Stimulated activated CD4-positive, alpha-beta T cell treated with anti-CD3 and anti-CD28 coated beads, Interleukin-12 subunit alpha, Interleukin-12 subunit beta, amount 100 ng/mL, for 24 hours (primary cell): ENCODE measurements at regions not wholly inside any gene's neighbourhood (a gene's known extent, or its start where the extent isn't known, plus 50 kb on each side); places are given as distances from the start of the nearest gene placed in this dataset.
A peak's percentile ranks its signal among the peaks of the same experiment; 100 is the strongest.

Experiments used
- DNase-seq, 2 experiments: peaks; one replicate each; pipeline ENCODE4 v3.0.0-alpha.2; 2020; ENCODE audit warnings: low read depth in 2 of 2

GRCh38 chr9:129330711-129331492 is 152.8 kb upstream of the IER5L start:
- no peak for DNase-seq

- DNase-seq = no peak
Measured at GRCh38 chr9:129328355-129329042, 150.4 kb upstream of the IER5L start.

GRCh38 chr9:129327552-129328328 is 149.7 kb upstream of the IER5L start:
- DNase-seq = no peak

- no peak for DNase-seq
Measured at GRCh38 chr9:129326061-129327005, 148.3 kb upstream of the IER5L start.

GRCh38 chr9:129324808-129325502 is 146.9 kb upstream of the IER5L start:
- no peak for DNase-seq

- DNase-seq = no peak
Measured at GRCh38 chr9:129323999-129324553, 146.0 kb upstream of the IER5L start.

GRCh38 chr9:129323376-129323998 is 145.4 kb upstream of the IER5L start:
- no peak for DNase-seq

- no peak for DNase-seq
Measured at GRCh38 chr9:129322641-129323375, 144.7 kb upstream of the IER5L start.

- DNase-seq = no peak
Measured at GRCh38 chr9:129322022-129322621, 144.1 kb upstream of the IER5L start.

GRCh38 chr9:129321286-129322021 is 143.4 kb upstream of the IER5L start:
- no peak for DNase-seq

GRCh38 chr9:129320575-129321285 is 142.7 kb upstream of the IER5L start:
- DNase-seq = peak in 1 of 2 experiments; percentile 32

GRCh38 chr9:129319938-129320481 is 141.9 kb upstream of the IER5L start:
- no peak for DNase-seq

- no peak for DNase-seq
Measured at GRCh38 chr9:129319076-129319937, 141.2 kb upstream of the IER5L start.

- no peak for DNase-seq
Measured at GRCh38 chr9:129318121-129319075, 140.3 kb upstream of the IER5L start.
